IMR-90 (cell line): ENCODE measurements at regions not wholly inside any gene's neighbourhood (a gene's known extent, or its start where the extent isn't known, plus 50 kb on each side); places are given as distances from the start of the nearest gene placed in this dataset.

Experiments used
- ATAC-seq: fragments of 200-7000 bp; cut with Tn5 transposase; 2 replicates; pipeline ENCODE4 v1.9.1; 2020; ENCODE audit warnings: low read depth, mild to moderate bottlenecking, moderate library complexity
- BruUV-seq: library from RNA; stranded (reverse); fragments of 400-500 nt; replicated peaks from 2 replicates; lab custom pipeline; 2021; lab: Mats Ljungman, UMichigan
- CTCF ChIA-PET: fragments of 300-600 bp; formaldehyde crosslinking; extraction: SDS; loops from one replicate; lab custom pipeline; 2021; ENCODE audit warnings: antibody characterized with exemption; lab: Yijun Ruan, JAX
- POLR2A ChIA-PET: fragments of 300-600 bp; sonication (Branson Sonifier 250); formaldehyde crosslinking; loops from one replicate; lab custom pipeline; 2022; ENCODE audit warnings: antibody characterized with exemption; ENCODE audit not compliant: unreplicated experiment; lab: Charles Lee
- DNase-seq: peaks from one replicate; pipeline ENCODE4 v3.0.0; 2013
- H2AFZ ChIP-seq: replicated peaks from 2 replicates; pipeline ENCODE3; 2013; ENCODE audit warnings: low read length, mild to moderate bottlenecking; ENCODE audit not compliant: poor library complexity
- H2AK5ac ChIP-seq: 2 replicates; pipeline ENCODE4 v1.6.1; 2013; ENCODE audit warnings: low read depth, low read length, inconsistent platforms
- H2AK9ac ChIP-seq: replicated peaks from 2 replicates; pipeline ENCODE3; 2013; ENCODE audit warnings: mild to moderate bottlenecking, low read depth, low read length, moderate library complexity; ENCODE audit not compliant: poor library complexity
- H2BK120ac ChIP-seq: 2 replicates; pipeline ENCODE4 v1.6.1; 2013; ENCODE audit warnings: low read depth, low read length, inconsistent platforms
- H2BK15ac ChIP-seq: 3 replicates; pipeline ENCODE4 v1.6.1; 2013; ENCODE audit warnings: low read depth, low read length, inconsistent platforms
- H2BK20ac ChIP-seq: 2 replicates; pipeline ENCODE4 v1.6.1; 2013; ENCODE audit warnings: low read depth, mild to moderate bottlenecking, inconsistent platforms, low read length, moderate library complexity
- H2BK5ac ChIP-seq: 2 replicates; pipeline ENCODE4 v1.6.1; 2013; ENCODE audit warnings: mild to moderate bottlenecking, low read depth, low read length, inconsistent platforms; ENCODE audit not compliant: poor library complexity, severe bottlenecking
- H3K14ac ChIP-seq: replicated peaks from 2 replicates; pipeline ENCODE4 v1.6.1; 2013; ENCODE audit warnings: low read depth, low read length, inconsistent platforms
- H3K18ac ChIP-seq: 2 replicates; pipeline ENCODE4 v1.6.1; 2013; ENCODE audit warnings: low read depth, low read length, control low read depth
- H3K23ac ChIP-seq: 2 replicates; pipeline ENCODE4 v1.6.1; 2013; ENCODE audit warnings: low read depth, low read length, inconsistent platforms
- H3K27ac ChIP-seq: 2 replicates; pipeline ENCODE4 v1.5.1; 2013; ENCODE audit warnings: mild to moderate bottlenecking, control low read depth, low read length; ENCODE audit not compliant: insufficient read depth
- H3K27me3 ChIP-seq: 2 replicates; pipeline ENCODE4 v1.6.1; 2013; ENCODE audit warnings: low read length; ENCODE audit not compliant: control insufficient read depth, insufficient read depth
- H3K36me3 ChIP-seq: 2 replicates; pipeline ENCODE4 v1.6.1; 2013; ENCODE audit warnings: low read length, mixed read lengths; ENCODE audit not compliant: control insufficient read depth, insufficient read depth
- H3K4ac ChIP-seq: 2 replicates; pipeline ENCODE4 v1.6.1; 2013; ENCODE audit warnings: low read depth, low read length, inconsistent platforms
- H3K4me1 ChIP-seq: 2 replicates; pipeline ENCODE4 v1.6.1; 2013; ENCODE audit warnings: low read length, mixed read lengths; ENCODE audit not compliant: control insufficient read depth, insufficient read depth
- H3K4me2 ChIP-seq: 2 replicates; pipeline ENCODE4 v1.6.1; 2013; ENCODE audit warnings: low read depth, mild to moderate bottlenecking, control low read depth, low read length, moderate library complexity
- H3K4me3 ChIP-seq: 2 replicates; pipeline ENCODE4 v1.5.1; 2013; ENCODE audit warnings: low read depth, mild to moderate bottlenecking, control low read depth, low read length, moderate library complexity; ENCODE audit not compliant: insufficient read depth
- H3K56ac ChIP-seq: 2 replicates; pipeline ENCODE4 v1.6.1; 2013; ENCODE audit warnings: low read length, inconsistent platforms; ENCODE audit not compliant: insufficient read depth; ENCODE audit errors: extremely low read depth
- H3K79me1 ChIP-seq, 2 experiments: 2 replicates each; pipeline ENCODE4 v1.6.1; 2013; ENCODE audit warnings: low read length in 2 of 2, inconsistent platforms in 1 of 2, low read depth in 1 of 2
- H3K9ac ChIP-seq: 2 replicates; pipeline ENCODE4 v1.6.1; 2013; ENCODE audit warnings: low read depth, low read length, control low read depth
- H3K9me1 ChIP-seq: 2 replicates; pipeline ENCODE4 v1.6.1; 2013; ENCODE audit warnings: low read length, inconsistent platforms; ENCODE audit not compliant: insufficient read depth
- H3K9me3 ChIP-seq: 2 replicates; pipeline ENCODE4 v1.6.1; 2013; ENCODE audit warnings: low read length; ENCODE audit not compliant: control insufficient read depth, insufficient read depth
- H4K20me1 ChIP-seq: 2 replicates; pipeline ENCODE4 v1.6.1; 2013; ENCODE audit warnings: low read length, inconsistent platforms; ENCODE audit not compliant: insufficient read depth
- H4K5ac ChIP-seq: 2 replicates; pipeline ENCODE4 v1.6.1; 2013; ENCODE audit warnings: mild to moderate bottlenecking, low read depth, low read length, control low read depth
- H4K8ac ChIP-seq, 2 experiments: 2 replicates each; pipeline ENCODE4 v1.6.1; 2013; ENCODE audit warnings: low read depth in 2 of 2, low read length in 2 of 2, control low read depth in 1 of 2, inconsistent platforms in 1 of 2
- H4K91ac ChIP-seq: 2 replicates; pipeline ENCODE4 v1.6.1; 2013; ENCODE audit warnings: low read depth, low read length, inconsistent platforms; ENCODE audit not compliant: insufficient read depth
- CEBPB ChIP-seq: IDR thresholded peaks from 2 replicates; pipeline ENCODE4 v1.6.1; 2012; ENCODE audit warnings: low read depth, low read length, improper control_type of control experiment
- RFX5 ChIP-seq: IDR thresholded peaks from 2 replicates; pipeline ENCODE4 v1.8.0; 2012; ENCODE audit warnings: low read depth, mild to moderate bottlenecking, low read length, moderate library complexity
- WGBS, 2 experiments: methylation state at CpG; one replicate each; pipeline versions ENCODE4 v1.1.5 to v1.1.7; 2013; ENCODE audit warnings: missing lambda C conversion rate in 2 of 2; ENCODE audit not compliant: insufficient read length in 1 of 2; ENCODE audit errors: extremely low coverage in 2 of 2; 5-methylcytosine and 5-hydroxymethylcytosine counted together
- dilution Hi-C: fragments of 300-500 bp; cut with HindIII; formaldehyde crosslinking; loops from one replicate; pipeline ENCODE4 v1.14.3; 2018; ENCODE audit warnings: low sequenced_read_pairs; ENCODE audit not compliant: unreplicated experiment
- in situ Hi-C: fragments of 300-500 bp; cut with MboI; formaldehyde crosslinking; loops from 3 replicates; pipeline ENCODE4 v1.14.3; 2019; ENCODE audit warnings: low sequenced_read_pairs, inconsistent platforms, mixed read lengths
- intact Hi-C: fragments of 100-400 bp; cut with micrococcal nuclease; formaldehyde crosslinking; loops from 2 replicates; pipeline ENCODE4 v1.10.0; 2022

GRCh38 chr10:62496925-62497324, 122.8 kb downstream of the ZNF365 start:
- Histone ChIP-seq H3K9me1 (no peaks in the 10 kb centered on the region), H2AFZ (no peak overlapping the region), H3K9me3 (peaks cover 5% of the 10 kb centered on the region), H4K8ac (no peak overlapping the region), H3K14ac (no peak overlapping the region), H4K20me1 (no peaks in the 10 kb centered on the region), H4K5ac (no peak overlapping the region), H3K4ac (no peak overlapping the region), H3K27ac (no peak overlapping the region), H3K4me1 (no peaks in the 10 kb centered on the region), H3K23ac (no peak overlapping the region), H2BK120ac (no peak overlapping the region), H2AK9ac (no peak overlapping the region), H3K27me3 (peaks cover 26% of the 10 kb centered on the region), H3K18ac (no peak overlapping the region), H3K79me1 (no peaks in the 10 kb centered on the region), H3K36me3 (no peaks in the 10 kb centered on the region), H3K56ac (no peak overlapping the region), H2BK20ac (no peak overlapping the region), H3K4me3 (no peak overlapping the region), H2BK5ac (no peak overlapping the region), H2BK15ac (no peak overlapping the region), H3K9ac (no peak overlapping the region), H2AK5ac (no peak overlapping the region), H4K91ac (no peak overlapping the region), H3K4me2 (no peak overlapping the region)
- intact Hi-C loops (no loop called here), in situ Hi-C loops (no loop called here), dilution Hi-C loops (no loop called here)
- peak; percentile 69 for TF ChIP-seq CEBPB
- no peak for TF ChIP-seq RFX5
- no CpG with 5 or more reads among the region's 3 CpGs for WGBS, 2 experiments
- ATAC-seq: no peak
- ChIA-PET POLR2A (no interaction called here), CTCF (no interaction called here)
- no TSS peak for BruUV-seq
- no peak for DNase-seq
